Fibroblast of skin of right quadriceps (primary cell): ENCODE measurements at regions not wholly inside any gene's neighbourhood (a gene's known extent, or its start where the extent isn't known, plus 50 kb on each side); places are given as distances from the start of the nearest gene placed in this dataset.
A peak's percentile ranks its signal among the peaks of the same experiment; 100 is the strongest.

ENCODE experiments used
- DNase-seq: peaks from one replicate; pipeline ENCODE4 v3.0.0-alpha.2; 2013

- no peak for DNase-seq
Measured at GRCh38 chr9:12464400-12464799, 228.8 kb upstream of the TYRP1 start.

GRCh38 chr9:12464910-12465512 is 228.2 kb upstream of the TYRP1 start:
- peak; percentile 23 for DNase-seq

- no peak for DNase-seq
Measured at GRCh38 chr9:12469084-12469483, 224.1 kb upstream of the TYRP1 start.

- no peak for DNase-seq
Measured at GRCh38 chr9:12494411-12494810, 198.8 kb upstream of the TYRP1 start.

- no peak for DNase-seq
Measured at GRCh38 chr9:12497790-12498189, 195.4 kb upstream of the TYRP1 start.

- no peak for DNase-seq
Measured at GRCh38 chr9:12502520-12502919, 190.7 kb upstream of the TYRP1 start.

GRCh38 chr9:12503606-12504122 is 189.5 kb upstream of the TYRP1 start:
- no peak for DNase-seq

GRCh38 chr9:12510551-12510950 is 182.6 kb upstream of the TYRP1 start:
- no peak for DNase-seq

GRCh38 chr9:12511726-12512125 is 181.5 kb upstream of the TYRP1 start:
- no peak for DNase-seq

GRCh38 chr9:12516031-12516430 is 177.2 kb upstream of the TYRP1 start:
- DNase-seq, result no peak

GRCh38 chr9:12516573-12516972 is 176.6 kb upstream of the TYRP1 start:
- no peak for DNase-seq

- DNase-seq, result no peak
Measured at GRCh38 chr9:12538842-12539579, 154.2 kb upstream of the TYRP1 start.

GRCh38 chr9:12539580-12539975 is 153.6 kb upstream of the TYRP1 start:
- DNase-seq, result no peak

GRCh38 chr9:12544700-12545099 is 148.5 kb upstream of the TYRP1 start:
- no peak for DNase-seq

- DNase-seq, result peak; percentile 11
Measured at GRCh38 chr9:12554636-12555035, 138.5 kb upstream of the TYRP1 start.

GRCh38 chr9:12566404-12567090 is 126.6 kb upstream of the TYRP1 start:
- DNase-seq, result no peak

- DNase-seq, result no peak
Measured at GRCh38 chr9:12584656-12585522, 108.3 kb upstream of the TYRP1 start.

- no peak for DNase-seq
Measured at GRCh38 chr9:12595400-12595799, 97.8 kb upstream of the TYRP1 start.

- peak; percentile 62 for DNase-seq
Measured at GRCh38 chr9:12604164-12604821, 88.9 kb upstream of the TYRP1 start.

GRCh38 chr9:12612211-12612770 is 80.9 kb upstream of the TYRP1 start:
- DNase-seq, result no peak

- DNase-seq, result no peak
Measured at GRCh38 chr9:12613071-12613470, 80.1 kb upstream of the TYRP1 start.

GRCh38 chr9:12614488-12614887 is 78.7 kb upstream of the TYRP1 start:
- DNase-seq, result no peak
